ENCODE measurements at regions not wholly inside any gene's neighbourhood (a gene's known extent, or its start where the extent isn't known, plus 50 kb on each side); places are given as distances from the start of the nearest gene placed in this dataset.

- TF ChIP-seq, protein P1, sequence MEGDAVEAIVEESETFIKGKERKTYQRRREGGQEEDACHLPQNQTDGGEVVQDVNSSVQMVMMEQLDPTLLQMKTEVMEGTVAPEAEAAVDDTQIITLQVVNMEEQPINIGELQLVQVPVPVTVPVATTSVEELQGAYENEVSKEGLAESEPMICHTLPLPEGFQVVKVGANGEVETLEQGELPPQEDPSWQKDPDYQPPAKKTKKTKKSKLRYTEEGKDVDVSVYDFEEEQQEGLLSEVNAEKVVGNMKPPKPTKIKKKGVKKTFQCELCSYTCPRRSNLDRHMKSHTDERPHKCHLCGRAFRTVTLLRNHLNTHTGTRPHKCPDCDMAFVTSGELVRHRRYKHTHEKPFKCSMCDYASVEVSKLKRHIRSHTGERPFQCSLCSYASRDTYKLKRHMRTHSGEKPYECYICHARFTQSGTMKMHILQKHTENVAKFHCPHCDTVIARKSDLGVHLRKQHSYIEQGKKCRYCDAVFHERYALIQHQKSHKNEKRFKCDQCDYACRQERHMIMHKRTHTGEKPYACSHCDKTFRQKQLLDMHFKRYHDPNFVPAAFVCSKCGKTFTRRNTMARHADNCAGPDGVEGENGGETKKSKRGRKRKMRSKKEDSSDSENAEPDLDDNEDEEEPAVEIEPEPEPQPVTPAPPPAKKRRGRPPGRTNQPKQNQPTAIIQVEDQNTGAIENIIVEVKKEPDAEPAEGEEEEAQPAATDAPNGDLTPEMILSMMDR (IDR thresholded peaks at IDR 0.05) = no peak
- no peak for TF ChIP-seq POLR2A (IDR thresholded peaks at IDR 0.05)
Observed at GRCh38 chr11:69924308-69925161, 105.3 kb upstream of the FGF3 start.
